Stimulated activated effector memory CD8-positive, alpha-beta T cell treated with anti-CD3 and anti-CD28 coated beads, Interleukin-12 subunit alpha, Interleukin-12 subunit beta, amount 100 ng/mL, for 72 hours (primary cell): ENCODE measurements at regions not wholly inside any gene's neighbourhood (a gene's known extent, or its start where the extent isn't known, plus 50 kb on each side); places are given as distances from the start of the nearest gene placed in this dataset.

Experiments used
- ATAC-seq: fragments of 150-1000 bp; cut with Tn5 transposase; 2 replicates; pipeline ENCODE4 v1.10.0; 2021
- DNase-seq, 2 donors: peaks; one replicate each; pipeline ENCODE4 v3.0.0; 2021 to 2022; ENCODE audit warnings: low spot score in 2 of 2
- H3K27ac Mint-ChIP-seq: one replicate; pipeline ENCODE4 v1.8.0; 2022; ENCODE audit warnings: mild to moderate bottlenecking, mixed read lengths
- H3K36me3 Mint-ChIP-seq: one replicate; pipeline ENCODE4 v1.8.0; 2022; ENCODE audit warnings: mild to moderate bottlenecking, mixed read lengths
- H3K4me1 Mint-ChIP-seq: one replicate; pipeline ENCODE4 v1.8.0; 2022; ENCODE audit warnings: mixed read lengths
- H3K4me3 Mint-ChIP-seq: one replicate; pipeline ENCODE4 v1.8.0; 2022; ENCODE audit warnings: mild to moderate bottlenecking, mixed read lengths
- H3K9me3 Mint-ChIP-seq: one replicate; pipeline ENCODE4 v1.8.0; 2022; ENCODE audit warnings: mixed read lengths

GRCh38 chr13:34128661-34129060 is 310.7 kb downstream of the RFC3 start:
- no peak overlapping the region for H3K27ac Mint-ChIP-seq
- H3K9me3 Mint-ChIP-seq = peaks cover 5% of the 10 kb centered on the region
- H3K4me3 Mint-ChIP-seq = no peak overlapping the region
- H3K4me1 Mint-ChIP-seq = no peaks in the 10 kb centered on the region
- ATAC-seq = no peak
- H3K36me3 Mint-ChIP-seq = no peaks in the 10 kb centered on the region
- no peak for DNase-seq

- H3K4me3 Mint-ChIP-seq = no peak overlapping the region
- no peaks in the 10 kb centered on the region for H3K36me3 Mint-ChIP-seq
- peaks cover 5% of the 10 kb centered on the region for H3K9me3 Mint-ChIP-seq
- no peak overlapping the region for H3K27ac Mint-ChIP-seq
- H3K4me1 Mint-ChIP-seq = no peaks in the 10 kb centered on the region
- DNase-seq = no peak
- no peak for ATAC-seq
These were observed 311.5 kb downstream of the RFC3 start for GRCh38 chr13:34129436-34129835.

DNA sequence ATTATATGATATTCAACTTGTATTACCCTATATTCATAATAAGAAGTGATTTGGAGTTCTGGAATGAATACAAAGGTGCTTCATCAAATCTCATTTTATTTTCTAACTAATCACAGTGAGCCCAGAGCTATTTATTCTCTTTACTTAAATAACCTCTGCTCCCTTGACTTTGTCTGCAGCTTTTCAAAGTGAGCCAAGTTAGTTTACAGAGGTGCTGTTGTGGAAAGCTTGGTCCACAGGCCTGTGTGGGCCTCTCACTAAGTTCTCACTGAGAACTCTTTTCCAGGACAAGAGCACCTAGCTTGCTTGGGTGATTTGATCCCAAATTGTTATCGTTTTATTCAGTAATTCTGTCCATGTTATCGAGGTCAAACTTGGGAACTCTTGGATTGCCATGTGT is 319.3 kb downstream of the RFC3 start:
- Mint-ChIP-seq H3K4me3 (no peak overlapping the region), H3K27ac (no peak overlapping the region), H3K4me1 (no peaks in the 10 kb centered on the region), H3K9me3 (peaks cover 8% of the 10 kb centered on the region), H3K36me3 (no peaks in the 10 kb centered on the region)
- no peak for DNase-seq
- no peak for ATAC-seq

DNA sequence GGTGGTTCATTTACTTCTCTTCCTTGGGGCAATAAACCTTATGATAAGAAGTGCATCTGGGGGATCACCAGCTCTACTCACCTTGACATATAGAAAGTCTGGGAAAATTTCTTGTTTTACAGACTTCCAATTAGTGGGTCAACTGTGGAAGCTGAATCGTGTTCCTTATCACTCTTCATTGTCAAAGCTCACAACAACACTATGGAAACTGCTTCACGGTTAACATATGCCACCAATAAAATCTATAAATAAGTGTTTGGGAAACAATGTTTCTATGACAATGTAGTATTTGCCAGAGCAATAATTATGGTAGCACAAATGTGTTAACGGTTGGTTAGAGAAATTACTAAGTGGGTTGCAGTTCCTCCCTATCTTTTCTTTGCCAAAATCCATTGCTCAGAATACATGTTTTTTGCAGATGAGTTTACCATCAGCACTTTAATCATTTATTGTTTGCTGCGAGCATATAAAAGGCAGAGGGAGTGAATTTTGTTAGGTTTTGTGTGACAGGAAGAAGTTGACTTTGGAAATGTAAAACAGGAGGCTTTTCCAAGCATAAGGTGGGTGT is 321.8 kb downstream of the RFC3 start:
- H3K9me3 Mint-ChIP-seq = peaks cover 8% of the 10 kb centered on the region
- no peaks in the 10 kb centered on the region for H3K36me3 Mint-ChIP-seq

DNA sequence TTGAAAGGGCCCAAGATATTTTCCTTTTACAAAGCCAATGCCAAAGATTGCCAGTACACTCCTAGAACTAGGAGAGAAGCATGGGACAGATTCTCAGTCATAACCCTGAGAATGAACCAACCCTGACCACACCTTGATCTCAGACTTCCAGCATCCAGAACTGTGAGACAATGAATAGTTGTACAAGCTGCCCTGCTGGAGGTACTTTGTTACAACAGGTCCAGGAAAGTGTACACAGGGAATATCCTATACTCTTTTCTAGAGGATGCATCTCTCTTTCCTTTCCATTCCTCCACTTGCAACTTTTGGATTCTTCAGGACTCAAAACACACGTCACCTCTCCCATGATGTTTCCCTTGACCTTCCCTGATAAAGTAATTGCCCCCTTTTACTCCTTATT is 325.7 kb downstream of the RFC3 start:
- DNase-seq (no peak), ATAC-seq (no peak)
- Mint-ChIP-seq H3K27ac (no peak overlapping the region), H3K36me3 (no peaks in the 10 kb centered on the region), H3K9me3 (peaks cover 7% of the 10 kb centered on the region), H3K4me1 (no peaks in the 10 kb centered on the region), H3K4me3 (no peak overlapping the region)

More for the DNA sequence above, 321.8 kb downstream of the RFC3 start:
- H3K4me3 Mint-ChIP-seq = no peak overlapping the region
- DNase-seq (no peak), ATAC-seq (no peak)
- no peaks in the 10 kb centered on the region for H3K4me1 Mint-ChIP-seq
- no peak overlapping the region for H3K27ac Mint-ChIP-seq

- no peaks in the 10 kb centered on the region for H3K4me1 Mint-ChIP-seq
- no peak overlapping the region for H3K27ac Mint-ChIP-seq
- ATAC-seq (no peak), DNase-seq (no peak)
- H3K36me3 Mint-ChIP-seq = no peaks in the 10 kb centered on the region
- H3K9me3 Mint-ChIP-seq = peaks cover 5% of the 10 kb centered on the region
- no peak overlapping the region for H3K4me3 Mint-ChIP-seq
These were observed 326.2 kb downstream of the RFC3 start for GRCh38 chr13:34144142-34144541.

DNA sequence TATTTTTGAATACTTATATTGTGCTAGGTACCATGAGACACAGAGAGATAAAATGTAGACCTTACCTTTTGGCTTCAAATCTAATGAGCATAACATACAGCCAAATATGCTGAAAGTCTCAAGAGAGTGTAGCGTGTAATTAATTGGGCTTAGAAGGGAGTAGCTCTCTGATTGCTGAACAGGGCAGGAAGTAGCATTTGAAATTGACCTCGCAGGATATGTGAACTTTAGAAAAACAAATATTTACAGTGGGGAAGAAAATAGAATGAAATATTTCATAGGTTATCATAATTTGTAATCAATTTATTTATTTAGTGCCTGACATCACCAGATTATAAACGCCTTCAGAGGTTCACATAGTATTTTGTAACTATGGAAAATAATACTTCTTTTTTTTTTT is 327.1 kb downstream of the RFC3 start:
- Mint-ChIP-seq H3K4me3 (no peak overlapping the region), H3K36me3 (no peaks in the 10 kb centered on the region), H3K9me3 (no peaks in the 10 kb centered on the region), H3K4me1 (no peaks in the 10 kb centered on the region), H3K27ac (no peak overlapping the region)
- ATAC-seq (no peak), DNase-seq (no peak)

DNA sequence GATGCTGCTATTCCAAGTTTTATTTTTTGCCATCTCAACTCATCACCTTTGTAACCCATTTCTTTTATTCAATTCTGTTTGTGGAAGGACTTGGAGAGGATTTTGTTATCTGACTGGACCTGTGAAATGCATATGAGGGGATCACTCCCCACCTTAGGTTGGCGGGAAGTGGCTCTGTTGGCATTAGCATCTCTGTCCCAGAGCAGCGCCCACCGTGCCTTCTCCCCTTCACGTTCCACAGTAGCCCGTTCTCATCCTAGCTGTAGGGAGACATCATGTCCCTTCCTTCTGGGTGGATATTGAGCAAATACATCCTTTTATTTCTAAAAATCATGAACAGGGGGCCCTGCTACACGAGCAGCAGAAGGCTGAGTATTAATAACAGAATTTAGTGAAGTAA is 330.4 kb downstream of the RFC3 start:
- Mint-ChIP-seq H3K27ac (no peak overlapping the region), H3K4me1 (no peaks in the 10 kb centered on the region), H3K9me3 (peaks cover 3% of the 10 kb centered on the region), H3K36me3 (no peaks in the 10 kb centered on the region), H3K4me3 (no peak overlapping the region)
- ATAC-seq (no peak), DNase-seq (no peak)

GRCh38 chr13:34151885-34152284 is 333.9 kb downstream of the RFC3 start:
- no peak overlapping the region for H3K27ac Mint-ChIP-seq
- no peak overlapping the region for H3K4me3 Mint-ChIP-seq
- ATAC-seq (no peak), DNase-seq (no peak)
- H3K4me1 Mint-ChIP-seq = peaks cover 5% of the 10 kb centered on the region
- H3K36me3 Mint-ChIP-seq = no peaks in the 10 kb centered on the region
- H3K9me3 Mint-ChIP-seq = peaks cover 3% of the 10 kb centered on the region

GRCh38 chr13:34152409-34152808 is 334.5 kb downstream of the RFC3 start:
- H3K4me1 Mint-ChIP-seq = peaks cover 10% of the 10 kb centered on the region
- ATAC-seq = no peak
- no peak overlapping the region for H3K4me3 Mint-ChIP-seq
- no peak for DNase-seq
- H3K27ac Mint-ChIP-seq = no peak overlapping the region
- H3K36me3 Mint-ChIP-seq = no peaks in the 10 kb centered on the region
- peaks cover 3% of the 10 kb centered on the region for H3K9me3 Mint-ChIP-seq

DNA sequence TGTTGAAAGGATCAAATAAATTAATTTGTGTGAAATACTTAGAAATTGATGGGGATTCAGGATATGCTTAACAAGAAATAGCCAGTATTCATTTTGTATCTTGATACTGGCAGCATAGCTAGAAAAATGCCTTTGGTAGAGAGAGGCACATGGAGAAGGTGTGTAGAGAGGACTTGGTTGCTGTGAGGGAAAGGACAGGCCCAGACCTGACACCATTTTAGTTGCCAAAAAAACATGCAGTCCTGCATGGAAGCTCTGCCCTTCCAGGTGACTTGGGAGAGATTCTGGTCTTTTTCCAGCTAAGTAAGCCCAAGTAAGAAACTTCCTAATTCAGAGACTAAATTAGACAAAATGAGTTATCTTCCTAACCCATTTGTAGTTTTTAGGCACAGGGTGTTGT is 335.0 kb downstream of the RFC3 start:
- DNase-seq (no peak), ATAC-seq (no peak)
- H3K4me3 Mint-ChIP-seq = no peak overlapping the region
- H3K36me3 Mint-ChIP-seq = no peaks in the 10 kb centered on the region
- H3K9me3 Mint-ChIP-seq = peaks cover 3% of the 10 kb centered on the region
- H3K27ac Mint-ChIP-seq = no peak overlapping the region
- H3K4me1 Mint-ChIP-seq = peaks cover 10% of the 10 kb centered on the region

- Mint-ChIP-seq H3K4me3 (no peak overlapping the region), H3K36me3 (no peaks in the 10 kb centered on the region), H3K27ac (no peak overlapping the region), H3K9me3 (peaks cover 5% of the 10 kb centered on the region), H3K4me1 (peaks cover 10% of the 10 kb centered on the region)
- DNase-seq (no peak), ATAC-seq (no peak)
These were observed 335.7 kb downstream of the RFC3 start for GRCh38 chr13:34153428-34154180.

DNA sequence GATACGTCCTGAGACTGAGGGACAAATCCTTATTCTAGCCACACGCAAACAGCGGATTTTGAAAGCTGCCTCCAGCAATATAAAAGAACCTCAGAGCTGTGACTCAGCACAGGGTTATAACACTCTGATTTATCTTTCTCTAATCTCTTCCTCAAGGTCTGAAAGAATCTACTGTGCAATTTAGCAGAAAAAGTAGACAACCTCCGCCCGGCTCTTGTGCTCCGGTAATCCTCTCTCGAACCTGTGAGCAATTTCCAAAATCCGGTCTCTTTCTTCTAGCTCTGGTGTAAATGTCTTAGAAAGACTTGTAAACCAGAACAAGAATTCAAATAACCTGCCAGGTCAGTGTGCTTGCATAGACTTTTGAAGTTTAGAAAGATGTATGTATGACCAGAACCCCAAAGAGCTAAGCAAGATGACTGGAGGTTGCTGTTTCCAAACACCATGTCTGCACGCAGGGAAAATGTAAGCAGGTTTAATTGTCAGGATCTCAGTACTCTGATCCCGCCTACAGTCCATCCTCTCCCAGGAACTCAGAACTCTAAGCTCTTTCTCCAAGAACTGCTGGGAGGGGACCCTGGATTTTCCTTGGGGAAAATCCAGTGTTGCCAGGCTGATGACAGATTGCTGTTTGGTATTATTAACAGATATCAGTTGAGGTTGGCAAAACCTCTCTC is 338.1 kb downstream of the RFC3 start:
- DNase-seq = no peak
- no peak for ATAC-seq
- H3K9me3 Mint-ChIP-seq = peaks cover 15% of the 10 kb centered on the region
- H3K27ac Mint-ChIP-seq = no peak overlapping the region
- H3K4me3 Mint-ChIP-seq = no peak overlapping the region
- no peaks in the 10 kb centered on the region for H3K36me3 Mint-ChIP-seq
- peaks cover 10% of the 10 kb centered on the region for H3K4me1 Mint-ChIP-seq

DNA sequence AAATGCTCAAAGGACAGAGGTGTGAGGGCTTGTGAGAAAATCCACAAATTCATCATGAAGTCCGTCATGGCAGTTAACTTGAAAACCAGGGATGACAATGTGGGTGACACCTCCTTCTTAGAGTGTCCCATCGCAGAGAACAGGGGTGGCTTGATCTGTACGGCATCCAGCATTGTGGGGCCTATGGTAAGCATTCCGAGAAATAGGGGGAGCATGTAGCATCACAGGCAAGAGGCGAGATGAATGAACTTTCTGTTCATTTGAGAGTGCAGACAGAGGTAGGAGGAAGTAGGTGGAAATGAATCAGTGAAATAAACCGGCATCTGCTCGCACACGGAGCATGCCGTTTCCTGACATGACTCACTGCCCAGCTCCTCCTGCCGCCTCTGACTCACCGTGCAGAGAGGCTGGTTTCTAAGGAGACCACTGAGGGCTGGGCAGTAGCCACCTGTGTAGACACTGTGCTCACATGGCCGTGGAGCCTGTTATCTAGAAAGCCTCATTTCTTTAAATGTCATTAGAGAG is 339.0 kb downstream of the RFC3 start:
- ATAC-seq = peak; percentile 95
- Mint-ChIP-seq H3K9me3 (peaks cover 14% of the 10 kb centered on the region), H3K36me3 (no peaks in the 10 kb centered on the region), H3K4me1 (peaks cover 10% of the 10 kb centered on the region), H3K4me3 (no peak overlapping the region), H3K27ac (no peak overlapping the region)
- DNase-seq = peak in 1 of 2 donors; percentile 57

- DNase-seq = no peak
- H3K4me1 Mint-ChIP-seq = peaks cover 10% of the 10 kb centered on the region
- H3K27ac Mint-ChIP-seq = no peak overlapping the region
- H3K36me3 Mint-ChIP-seq = no peaks in the 10 kb centered on the region
- H3K4me3 Mint-ChIP-seq = no peak overlapping the region
- H3K9me3 Mint-ChIP-seq = peaks cover 12% of the 10 kb centered on the region
- ATAC-seq = no peak
These were observed 342.0 kb downstream of the RFC3 start for GRCh38 chr13:34159946-34160345.
